Right lobe of liver (tissue), 6 donors: ENCODE measurements at regions not wholly inside any gene's neighbourhood (a gene's known extent, or its start where the extent isn't known, plus 50 kb on each side); places are given as distances from the start of the nearest gene placed in this dataset.

Source experiments
- ATAC-seq, 4 donors: fragments of 200-7000 bp; cut with Tn5 transposase; one replicate each; pipeline ENCODE4 v1.9.1; 2020; ENCODE audit warnings: mild to moderate bottlenecking in 4 of 4, moderate library complexity in 4 of 4
- DNase-seq, 3 donors: peaks; one replicate each; pipeline ENCODE4 v3.0.0-alpha.2; 2020
- H3K27ac ChIP-seq, 3 donors: fragments of 200-600 bp; one replicate each; pipeline ENCODE4 v1.8.0; 2022
- H3K27me3 ChIP-seq, 2 donors: fragments of 200-600 bp; one replicate each; pipeline ENCODE4 v1.8.0; 2022
- H3K36me3 ChIP-seq, 4 donors: fragments of 200-600 bp; sonication (generic) in 1 of 4; one replicate each; pipeline versions ENCODE4 v1.5.1 to v1.8.0; 2017 to 2022; ENCODE audit warnings: control low read depth in 1 of 4
- H3K4me1 ChIP-seq, 4 donors: fragments of 200-600 bp; sonication (generic) in 1 of 4; one replicate each; pipeline versions ENCODE4 v1.5.1 to v1.8.0; 2017 to 2022; ENCODE audit warnings: control low read depth in 1 of 4
- H3K4me3 ChIP-seq, 3 donors: fragments of 200-600 bp; one replicate each; pipeline ENCODE4 v1.8.0; 2022
- H3K9me3 ChIP-seq, 4 donors: fragments of 200-600 bp; sonication (generic) in 1 of 4; one replicate each; pipeline versions ENCODE4 v1.5.1 to v1.8.0; 2017 to 2022; ENCODE audit warnings: control low read depth in 1 of 4
- CTCF ChIP-seq, 4 donors: fragments of 200-600 bp in 3 of 4; fragments of 450-650 bp in 1 of 4; IDR thresholded peaks; one replicate each; pipeline versions ENCODE4 v1.5.1 to v1.8.0; 2016 to 2022; ENCODE audit warnings: antibody characterized with exemption in 4 of 4, mild to moderate bottlenecking in 2 of 4
- POLR2A ChIP-seq: fragments of 450-650 bp; IDR thresholded peaks from one replicate; pipeline ENCODE4 v1.6.1; 2017; ENCODE audit warnings: antibody characterized with exemption, mild to moderate bottlenecking
- WGBS: methylation state at CpG from one replicate; pipeline ENCODE4 v1.1.6; 2018; ENCODE audit warnings: low coverage, low lambda C conversion rate; ENCODE audit not compliant: insufficient coverage; ENCODE audit errors: missing lambda C conversion rate; 5-methylcytosine and 5-hydroxymethylcytosine counted together
- intact Hi-C, 2 donors: fragments of 100-400 bp; cut with DNase I; formaldehyde crosslinking; loops; one replicate each; pipeline versions ENCODE4 v1.11.2 to v1.14.1; 2022
- donor health status: DM: no; HTN: yes; CAD: no.
- donor health status: DM: no; HTN: no; CAD: no.
- donor health status: DM: no; HTN: no; CAD: no.
- donor health status: DM: no; HTN: yes; CAD: no.
- donor health status: DM: no; HTN: yes; CAD: no.

GRCh38 chr15:87239582-87240230 lies 1016.8 kb downstream of the NTRK3 start:
- Histone ChIP-seq H3K27ac (no peak overlapping the region), H3K9me3 (no peaks in the 10 kb centered on the region), H3K27me3 (no peaks in the 10 kb centered on the region), H3K4me3 (no peak overlapping the region), H3K36me3 (no peaks in the 10 kb centered on the region), H3K4me1 (no peaks in the 10 kb centered on the region)
- no peak for TF ChIP-seq CTCF (IDR thresholded peaks at IDR 0.05)
- no peak for TF ChIP-seq POLR2A
- intact Hi-C loops = no loop called here
- DNase-seq (no peak), ATAC-seq (no peak)
- WGBS = 72% methylated on average over 3 of the region's 3 CpGs

GRCh38 chr15:87238451-87239068 lies 1018.0 kb downstream of the NTRK3 start:
- Histone ChIP-seq H3K27ac (no peak overlapping the region), H3K27me3 (no peaks in the 10 kb centered on the region), H3K4me1 (no peaks in the 10 kb centered on the region), H3K9me3 (no peaks in the 10 kb centered on the region), H3K36me3 (no peaks in the 10 kb centered on the region), H3K4me3 (no peak overlapping the region)
- ATAC-seq (no peak), DNase-seq (no peak)
- 15% methylated on average over 1 of the region's 1 CpG for WGBS
- intact Hi-C loops = no loop called here
- TF ChIP-seq POLR2A = no peak
- TF ChIP-seq CTCF (IDR thresholded peaks at IDR 0.05) = no peak

GRCh38 chr15:87228460-87228859 lies 1028.1 kb downstream of the NTRK3 start:
- Histone ChIP-seq H3K9me3 (no peaks in the 10 kb centered on the region), H3K4me3 (no peak overlapping the region), H3K4me1 (no peaks in the 10 kb centered on the region), H3K36me3 (no peaks in the 10 kb centered on the region), H3K27me3 (no peaks in the 10 kb centered on the region), H3K27ac (no peak overlapping the region)
- TF ChIP-seq CTCF (IDR thresholded peaks at IDR 0.05) (no peak), POLR2A (no peak)
- ATAC-seq = no peak
- no peak for DNase-seq
- intact Hi-C loops = no loop called here
- 20% methylated on average over 3 of the region's 4 CpGs for WGBS

- DNase-seq (no peak), ATAC-seq (no peak)
- H3K27me3 ChIP-seq = no peaks in the 10 kb centered on the region
- WGBS = 35% methylated on average over 4 of the region's 4 CpGs
- H3K4me1 ChIP-seq = no peaks in the 10 kb centered on the region
- no peak overlapping the region for H3K4me3 ChIP-seq
- intact Hi-C loops = no loop called here
- no peaks in the 10 kb centered on the region for H3K36me3 ChIP-seq
- H3K27ac ChIP-seq = no peak overlapping the region
- H3K9me3 ChIP-seq = no peaks in the 10 kb centered on the region
- no peak for TF ChIP-seq POLR2A
- no peak for TF ChIP-seq CTCF (IDR thresholded peaks at IDR 0.05)
Observed at GRCh38 chr15:87227846-87228245, 1028.7 kb downstream of the NTRK3 start.
